ENCODE measurements at regions not wholly inside any gene's neighbourhood (a gene's known extent, or its start where the extent isn't known, plus 50 kb on each side); places are given as distances from the start of the nearest gene placed in this dataset.

- Mint-ChIP-seq H3K4me1 (ENCODE audit: unreplicated experiment) (no peaks in the 10 kb centered on the region), H3K4me3 (ENCODE audit: unreplicated experiment) (no peak overlapping the region), H3K9me3 (ENCODE audit: unreplicated experiment) (peaks cover 10% of the 10 kb centered on the region), H3K36me3 (ENCODE audit: unreplicated experiment) (no peaks in the 10 kb centered on the region), H3K27me3 (ENCODE audit: unreplicated experiment) (no peaks in the 10 kb centered on the region), H3K27ac (ENCODE audit: unreplicated experiment) (no peak overlapping the region)
- TF ChIP-seq CTCF (IDR thresholded peaks at IDR 0.05) = no peak
- no peak for DNase-seq (ENCODE audit: extremely low spot score, unreplicated experiment)
These were observed 53.5 kb upstream of the LRRN1 start for GRCh38 chr3:3745693-3746092.

DNA sequence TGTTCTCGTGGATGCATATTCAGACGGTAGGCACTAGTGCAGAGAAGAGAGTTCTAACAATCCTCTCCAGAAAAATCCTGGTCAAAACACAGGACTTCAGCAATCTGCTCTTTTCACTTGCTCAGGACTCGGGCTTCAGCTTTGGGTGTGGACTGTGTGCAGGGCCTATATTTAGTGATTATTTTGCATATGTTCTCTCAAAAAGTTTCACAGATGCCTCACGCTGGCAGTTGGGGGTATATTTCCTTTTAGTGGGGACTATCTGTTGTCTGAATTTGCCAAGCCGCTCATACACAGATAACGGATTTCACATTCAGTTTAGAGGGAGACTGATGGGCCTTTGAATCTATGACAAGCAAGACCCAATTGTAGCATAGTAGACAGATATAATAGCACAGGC is 54.4 kb upstream of the LRRN1 start:
- Mint-ChIP-seq H3K4me1 (ENCODE audit: unreplicated experiment) (no peaks in the 10 kb centered on the region), H3K9me3 (ENCODE audit: unreplicated experiment) (peaks cover 10% of the 10 kb centered on the region), H3K4me3 (ENCODE audit: unreplicated experiment) (no peak overlapping the region), H3K36me3 (ENCODE audit: unreplicated experiment) (no peaks in the 10 kb centered on the region), H3K27ac (ENCODE audit: unreplicated experiment) (no peak overlapping the region), H3K27me3 (ENCODE audit: unreplicated experiment) (no peaks in the 10 kb centered on the region)
- DNase-seq (ENCODE audit: extremely low spot score, unreplicated experiment) = no peak
- no peak for TF ChIP-seq CTCF (IDR thresholded peaks at IDR 0.05)

DNA sequence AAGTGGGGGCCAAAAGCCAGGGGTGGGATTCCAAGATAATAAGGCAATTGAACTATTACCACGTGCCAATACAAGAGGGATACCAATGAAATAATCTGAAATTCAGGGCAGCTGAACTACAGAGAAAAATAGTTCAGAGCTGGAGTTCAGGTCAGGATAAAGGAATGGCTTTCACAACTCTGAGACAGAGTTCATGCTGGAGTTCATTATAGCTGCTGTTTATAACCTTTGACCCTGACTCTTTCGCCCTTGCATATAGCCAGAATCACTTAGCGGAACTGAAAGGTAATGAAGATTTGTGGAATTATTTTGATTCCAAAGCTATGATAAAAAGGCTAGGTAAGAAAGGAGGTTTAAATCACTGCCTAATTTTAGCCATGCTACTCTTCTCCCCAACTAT is 55.5 kb upstream of the LRRN1 start:
- H3K36me3 Mint-ChIP-seq (ENCODE audit: unreplicated experiment) = no peaks in the 10 kb centered on the region
- H3K4me1 Mint-ChIP-seq (ENCODE audit: unreplicated experiment) = no peaks in the 10 kb centered on the region
- DNase-seq (ENCODE audit: extremely low spot score, unreplicated experiment) = no peak
- no peak for TF ChIP-seq CTCF (IDR thresholded peaks at IDR 0.05)
- H3K4me3 Mint-ChIP-seq (ENCODE audit: unreplicated experiment) = no peak overlapping the region
- H3K27me3 Mint-ChIP-seq (ENCODE audit: unreplicated experiment) = no peaks in the 10 kb centered on the region
- H3K9me3 Mint-ChIP-seq (ENCODE audit: unreplicated experiment) = peaks cover 7% of the 10 kb centered on the region
- no peak overlapping the region for H3K27ac Mint-ChIP-seq (ENCODE audit: unreplicated experiment)

DNA sequence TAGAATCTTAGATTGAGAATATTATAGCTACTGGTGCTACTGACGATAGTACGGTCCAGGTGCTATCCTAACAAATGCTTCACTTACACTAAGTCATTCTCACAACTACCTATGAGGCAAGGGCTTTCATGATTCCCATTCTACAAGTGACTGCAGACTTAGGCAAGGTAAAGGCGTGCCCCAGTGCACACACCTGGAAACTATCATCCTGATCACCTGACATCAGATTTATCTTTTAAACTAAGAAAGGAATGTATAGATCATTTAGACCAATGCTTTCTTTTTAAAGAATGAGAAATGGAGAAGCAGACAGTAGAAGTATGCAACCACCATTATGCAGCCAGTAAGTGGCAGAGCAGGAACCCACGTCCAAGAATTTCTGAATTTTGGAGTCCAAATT is 59.2 kb upstream of the LRRN1 start:
- Mint-ChIP-seq H3K36me3 (ENCODE audit: unreplicated experiment) (no peaks in the 10 kb centered on the region), H3K9me3 (ENCODE audit: unreplicated experiment) (peaks cover 3% of the 10 kb centered on the region), H3K4me3 (ENCODE audit: unreplicated experiment) (no peak overlapping the region), H3K4me1 (ENCODE audit: unreplicated experiment) (no peaks in the 10 kb centered on the region), H3K27me3 (ENCODE audit: unreplicated experiment) (no peaks in the 10 kb centered on the region), H3K27ac (ENCODE audit: unreplicated experiment) (no peak overlapping the region)
- no peak for TF ChIP-seq CTCF (IDR thresholded peaks at IDR 0.05)
- no peak for DNase-seq (ENCODE audit: extremely low spot score, unreplicated experiment)

GRCh38 chr3:3739330-3740060 is 59.7 kb upstream of the LRRN1 start:
- Mint-ChIP-seq H3K4me1 (ENCODE audit: unreplicated experiment) (no peaks in the 10 kb centered on the region), H3K27me3 (ENCODE audit: unreplicated experiment) (no peaks in the 10 kb centered on the region), H3K36me3 (ENCODE audit: unreplicated experiment) (no peaks in the 10 kb centered on the region), H3K27ac (ENCODE audit: unreplicated experiment) (no peak overlapping the region), H3K4me3 (ENCODE audit: unreplicated experiment) (no peak overlapping the region), H3K9me3 (ENCODE audit: unreplicated experiment) (peaks cover 3% of the 10 kb centered on the region)
- no peak for TF ChIP-seq CTCF (IDR thresholded peaks at IDR 0.05)
- DNase-seq (ENCODE audit: extremely low spot score, unreplicated experiment) = no peak
